ENCODE measurements at regions not wholly inside any gene's neighbourhood (a gene's known extent, or its start where the extent isn't known, plus 50 kb on each side); places are given as distances from the start of the nearest gene placed in this dataset.

DNA sequence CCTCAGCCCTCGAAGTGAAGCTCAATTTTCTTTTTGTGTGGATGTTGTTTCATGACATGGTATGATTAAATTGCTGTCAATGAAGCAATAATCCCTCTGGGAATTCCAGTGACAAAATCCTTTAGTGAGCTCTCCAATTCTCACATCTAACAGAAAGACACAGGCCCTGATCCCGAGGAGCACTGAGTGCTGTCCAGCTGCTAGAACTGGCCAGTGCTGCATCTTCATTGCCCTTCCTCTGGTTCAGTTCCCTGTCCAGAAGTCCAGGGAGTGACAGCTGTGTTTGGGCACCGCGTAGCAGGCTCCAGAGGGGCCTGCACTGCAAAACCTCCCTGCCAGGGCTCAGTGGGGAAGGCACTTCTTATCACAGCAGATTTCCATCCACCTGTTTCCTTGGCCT, 516.8 kb upstream of the ATP11B start:
- TF ChIP-seq, protein P1, sequence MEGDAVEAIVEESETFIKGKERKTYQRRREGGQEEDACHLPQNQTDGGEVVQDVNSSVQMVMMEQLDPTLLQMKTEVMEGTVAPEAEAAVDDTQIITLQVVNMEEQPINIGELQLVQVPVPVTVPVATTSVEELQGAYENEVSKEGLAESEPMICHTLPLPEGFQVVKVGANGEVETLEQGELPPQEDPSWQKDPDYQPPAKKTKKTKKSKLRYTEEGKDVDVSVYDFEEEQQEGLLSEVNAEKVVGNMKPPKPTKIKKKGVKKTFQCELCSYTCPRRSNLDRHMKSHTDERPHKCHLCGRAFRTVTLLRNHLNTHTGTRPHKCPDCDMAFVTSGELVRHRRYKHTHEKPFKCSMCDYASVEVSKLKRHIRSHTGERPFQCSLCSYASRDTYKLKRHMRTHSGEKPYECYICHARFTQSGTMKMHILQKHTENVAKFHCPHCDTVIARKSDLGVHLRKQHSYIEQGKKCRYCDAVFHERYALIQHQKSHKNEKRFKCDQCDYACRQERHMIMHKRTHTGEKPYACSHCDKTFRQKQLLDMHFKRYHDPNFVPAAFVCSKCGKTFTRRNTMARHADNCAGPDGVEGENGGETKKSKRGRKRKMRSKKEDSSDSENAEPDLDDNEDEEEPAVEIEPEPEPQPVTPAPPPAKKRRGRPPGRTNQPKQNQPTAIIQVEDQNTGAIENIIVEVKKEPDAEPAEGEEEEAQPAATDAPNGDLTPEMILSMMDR (IDR thresholded peaks at IDR 0.05) = no peak
- no peak for TF ChIP-seq POLR2A (IDR thresholded peaks at IDR 0.05)

All from uterus (tissue), 2 donors.